ENCODE measurements at regions not wholly inside any gene's neighbourhood (a gene's known extent, or its start where the extent isn't known, plus 50 kb on each side); places are given as distances from the start of the nearest gene placed in this dataset.
"Not testable (repeated sequence)": the region's sequence is repeated elsewhere in the genome, so short reads cannot be mapped to it uniquely, and the experiment has no call there.

- Mint-ChIP-seq H3K27ac (no peak overlapping the region), H3K27me3 (ENCODE audit: low read depth, poor library complexity) (peaks cover 3% of the 10 kb centered on the region), H3K4me3 (no peak overlapping the region), H3K9me3 (peaks cover 100% of the 10 kb centered on the region), H3K4me1 (no peaks in the 10 kb centered on the region), H3K36me3 (ENCODE audit: low read depth) (peaks cover 2% of the 10 kb centered on the region)
- no peak for TF ChIP-seq CTCF (IDR thresholded peaks at IDR 0.05)
- DNase-seq, result no peak
These were observed 220.5 kb downstream of the FOXD4L6 start for GRCh38 chr9:40907657-40908624.

- not testable (repeated sequence) for H3K27ac Mint-ChIP-seq; DNase-seq; H3K27me3 Mint-ChIP-seq (ENCODE audit: low read depth, poor library complexity); H3K36me3 Mint-ChIP-seq (ENCODE audit: low read depth); H3K4me1 Mint-ChIP-seq; H3K4me3 Mint-ChIP-seq
- H3K9me3 Mint-ChIP-seq, result peaks cover 95% of the 10 kb centered on the region
These were observed 221.6 kb downstream of the FOXD4L6 start for GRCh38 chr9:40906879-40907278.

GRCh38 chr9:40892315-40892714 lies 236.2 kb downstream of the FOXD4L6 start:
- H3K27me3 Mint-ChIP-seq (ENCODE audit: low read depth, poor library complexity); DNase-seq; H3K4me1 Mint-ChIP-seq; H3K4me3 Mint-ChIP-seq; H3K27ac Mint-ChIP-seq: not testable (repeated sequence)
- Mint-ChIP-seq H3K36me3 (ENCODE audit: low read depth) (peaks cover 31% of the 10 kb centered on the region), H3K9me3 (peaks cover 100% of the 10 kb centered on the region)

GRCh38 chr9:40885858-40886257 lies 242.6 kb downstream of the FOXD4L6 start:
- Mint-ChIP-seq H3K36me3 (ENCODE audit: low read depth) (peaks cover 17% of the 10 kb centered on the region), H3K9me3 (peaks cover 96% of the 10 kb centered on the region)
- H3K4me1 Mint-ChIP-seq; DNase-seq; H3K4me3 Mint-ChIP-seq; H3K27me3 Mint-ChIP-seq (ENCODE audit: low read depth, poor library complexity); H3K27ac Mint-ChIP-seq: not testable (repeated sequence)

- H3K4me1 Mint-ChIP-seq; H3K4me3 Mint-ChIP-seq; DNase-seq; H3K27ac Mint-ChIP-seq; H3K27me3 Mint-ChIP-seq (ENCODE audit: low read depth, poor library complexity): not testable (repeated sequence)
- H3K36me3 Mint-ChIP-seq (ENCODE audit: low read depth), result peaks cover 17% of the 10 kb centered on the region
- peaks cover 96% of the 10 kb centered on the region for H3K9me3 Mint-ChIP-seq
These were observed 243.5 kb downstream of the FOXD4L6 start for GRCh38 chr9:40884902-40885490.

- H3K4me3 Mint-ChIP-seq, result no peak overlapping the region
- H3K27ac Mint-ChIP-seq, result no peak overlapping the region
- no peaks in the 10 kb centered on the region for H3K4me1 Mint-ChIP-seq
- no peak for TF ChIP-seq CTCF (IDR thresholded peaks at IDR 0.05)
- peaks cover 17% of the 10 kb centered on the region for H3K36me3 Mint-ChIP-seq (ENCODE audit: low read depth)
- H3K27me3 Mint-ChIP-seq (ENCODE audit: low read depth, poor library complexity), result no peaks in the 10 kb centered on the region
- no peak for DNase-seq
- peaks cover 96% of the 10 kb centered on the region for H3K9me3 Mint-ChIP-seq
These were observed 244.2 kb downstream of the FOXD4L6 start for GRCh38 chr9:40884072-40884901.

GRCh38 chr9:40883423-40884071 lies 244.9 kb downstream of the FOXD4L6 start:
- not testable (repeated sequence) for H3K27me3 Mint-ChIP-seq (ENCODE audit: low read depth, poor library complexity); H3K4me1 Mint-ChIP-seq; H3K4me3 Mint-ChIP-seq; H3K27ac Mint-ChIP-seq; DNase-seq
- H3K36me3 Mint-ChIP-seq (ENCODE audit: low read depth), result peaks cover 17% of the 10 kb centered on the region
- H3K9me3 Mint-ChIP-seq, result peaks cover 91% of the 10 kb centered on the region

GRCh38 chr9:40873753-40874295 lies 254.7 kb downstream of the FOXD4L6 start:
- not testable (repeated sequence) for H3K4me1 Mint-ChIP-seq; H3K27me3 Mint-ChIP-seq (ENCODE audit: low read depth, poor library complexity); DNase-seq; H3K4me3 Mint-ChIP-seq; H3K27ac Mint-ChIP-seq
- Mint-ChIP-seq H3K36me3 (ENCODE audit: low read depth) (peaks cover 45% of the 10 kb centered on the region), H3K9me3 (peaks cover 92% of the 10 kb centered on the region)

- H3K4me1 Mint-ChIP-seq; H3K4me3 Mint-ChIP-seq; DNase-seq; H3K27me3 Mint-ChIP-seq (ENCODE audit: low read depth, poor library complexity); H3K27ac Mint-ChIP-seq: not testable (repeated sequence)
- Mint-ChIP-seq H3K36me3 (ENCODE audit: low read depth) (peaks cover 38% of the 10 kb centered on the region), H3K9me3 (peaks cover 63% of the 10 kb centered on the region)
These were observed 260.0 kb downstream of the FOXD4L6 start for GRCh38 chr9:40868437-40868836.

All from nephron progenitor cell (in vitro differentiated cells).